Testis (tissue), 2 donors: ENCODE measurements at regions not wholly inside any gene's neighbourhood (a gene's known extent, or its start where the extent isn't known, plus 50 kb on each side); places are given as distances from the start of the nearest gene placed in this dataset.

Experiments
- CTCF ChIP-seq, 3 experiments: fragments of 450-650 bp in 2 of 3; fragments of 200-600 bp in 1 of 3; sonication (generic) in 1 of 3; IDR thresholded peaks; one replicate each; pipeline ENCODE4 v1.5.1; 2016 to 2019; ENCODE audit warnings: antibody characterized with exemption in 3 of 3, mild to moderate bottlenecking in 2 of 3, moderate library complexity in 1 of 3
- POLR2A ChIP-seq: fragments of 450-650 bp; IDR thresholded peaks from one replicate; pipeline ENCODE4 v1.6.1; 2017; ENCODE audit warnings: antibody characterized with exemption, mild to moderate bottlenecking, moderate library complexity

- TF ChIP-seq CTCF (IDR thresholded peaks at IDR 0.05), result no peak
- TF ChIP-seq POLR2A, result no peak
Observed at GRCh38 chr9:38306899-38307298, 85.6 kb upstream of the ALDH1B1 start.
